Skeletal muscle satellite cell (primary cell): ENCODE measurements at regions not wholly inside any gene's neighbourhood (a gene's known extent, or its start where the extent isn't known, plus 50 kb on each side); places are given as distances from the start of the nearest gene placed in this dataset.
"Not testable (repeated sequence)": the region's sequence is repeated elsewhere in the genome, so short reads cannot be mapped to it uniquely, and the experiment has no call there.

ENCODE experiments used
- H3K27me3 ChIP-seq: 2 replicates; pipeline ENCODE4 v1.7.0; 2013; ENCODE audit warnings: low read length; ENCODE audit not compliant: control insufficient read depth, insufficient read depth
- H3K36me3 ChIP-seq: 2 replicates; pipeline ENCODE4 v1.7.0; 2013; ENCODE audit warnings: mild to moderate bottlenecking, control low read depth, low read length; ENCODE audit not compliant: insufficient read depth
- H3K4me1 ChIP-seq: 2 replicates; pipeline ENCODE4 v1.7.0; 2013; ENCODE audit warnings: low read length; ENCODE audit not compliant: control insufficient read depth, insufficient read depth
- H3K4me2 ChIP-seq: 2 replicates; pipeline ENCODE4 v1.7.0; 2013; ENCODE audit warnings: mild to moderate bottlenecking, low read length
- H3K4me3 ChIP-seq: 2 replicates; pipeline ENCODE4 v1.7.0; 2013; ENCODE audit warnings: low read length
- H3K9ac ChIP-seq: 2 replicates; pipeline ENCODE4 v1.7.0; 2013; ENCODE audit warnings: mild to moderate bottlenecking, low read depth, low read length, moderate library complexity
- H3K9me3 ChIP-seq: replicated peaks from 2 replicates; pipeline ENCODE4 v1.7.0; 2013; ENCODE audit warnings: mild to moderate bottlenecking, control low read depth, low read length

DNA sequence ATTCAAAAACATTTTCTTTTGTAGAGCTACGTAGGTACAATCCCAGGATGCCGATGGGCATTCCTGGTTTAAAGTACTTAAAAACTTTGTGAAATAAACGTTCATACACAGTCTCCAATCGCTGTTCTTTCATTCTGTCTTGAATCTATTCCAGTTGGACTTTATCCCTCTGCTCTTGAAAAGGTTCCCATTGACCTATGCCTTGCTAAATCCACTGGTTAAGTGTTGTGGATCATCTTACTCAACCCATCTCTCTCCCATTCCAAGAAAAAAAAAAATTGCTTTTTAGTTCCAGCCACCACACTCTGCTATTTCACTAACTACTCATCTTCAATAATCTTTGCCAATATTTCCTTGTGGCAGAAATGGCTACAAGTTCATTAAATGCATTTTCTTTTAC lies 542.3 kb upstream of the GRIA3 start:
- Histone ChIP-seq H3K9ac (no peak overlapping the region), H3K36me3 (no peaks in the 10 kb centered on the region), H3K4me2 (no peak overlapping the region), H3K4me1 (no peaks in the 10 kb centered on the region), H3K27me3 (no peaks in the 10 kb centered on the region), H3K4me3 (no peak overlapping the region), H3K9me3 (no peaks in the 10 kb centered on the region)

DNA sequence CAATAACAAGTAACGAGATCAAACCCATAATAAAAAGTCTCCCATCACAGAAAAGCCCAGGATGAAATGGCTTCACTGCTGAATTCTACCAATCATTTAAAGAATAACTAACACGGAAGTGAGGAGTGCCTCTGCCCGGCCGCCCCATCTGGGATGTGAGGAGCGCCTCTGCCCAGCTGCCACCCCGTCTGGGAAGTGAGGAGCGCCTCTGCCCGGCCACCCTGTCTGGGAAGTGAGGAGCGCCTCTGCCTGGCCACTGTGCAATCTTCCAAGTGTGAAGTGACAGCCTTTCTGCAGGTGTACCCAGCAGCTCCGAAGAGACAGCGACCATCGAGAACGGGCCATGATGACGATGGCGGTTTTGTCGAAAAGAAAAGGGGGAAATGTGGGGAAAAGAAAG lies 528.8 kb upstream of the GRIA3 start:
- not testable (repeated sequence) for H3K9ac ChIP-seq, H3K36me3 ChIP-seq

DNA sequence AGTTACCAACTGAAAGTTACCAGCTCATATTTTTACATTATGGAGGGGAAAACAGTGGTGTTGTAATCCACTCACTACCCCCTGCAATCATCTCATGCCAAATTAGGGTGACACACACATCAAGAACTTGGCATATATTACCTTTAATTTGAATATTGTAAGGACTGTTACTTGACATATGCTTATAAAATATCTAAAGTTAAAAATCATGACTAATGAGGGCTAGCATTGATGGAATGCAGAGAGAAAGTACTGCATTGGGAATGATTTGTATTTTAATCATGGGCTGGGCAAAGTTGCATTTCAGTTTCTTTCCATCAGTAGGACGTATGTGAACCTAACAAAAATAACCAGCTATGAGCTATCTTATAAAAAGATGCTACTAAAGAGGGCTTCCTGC lies 517.5 kb upstream of the GRIA3 start:
- no peaks in the 10 kb centered on the region for H3K36me3 ChIP-seq
- H3K4me3 ChIP-seq, result no peak overlapping the region
- H3K4me2 ChIP-seq, result no peak overlapping the region
- no peaks in the 10 kb centered on the region for H3K9me3 ChIP-seq
- H3K4me1 ChIP-seq, result no peaks in the 10 kb centered on the region
- no peaks in the 10 kb centered on the region for H3K27me3 ChIP-seq
- H3K9ac ChIP-seq, result no peak overlapping the region

More for the DNA sequence above, 528.8 kb upstream of the GRIA3 start:
- H3K4me2 ChIP-seq, H3K27me3 ChIP-seq, H3K9me3 ChIP-seq, H3K4me3 ChIP-seq, H3K4me1 ChIP-seq: not testable (repeated sequence)

DNA sequence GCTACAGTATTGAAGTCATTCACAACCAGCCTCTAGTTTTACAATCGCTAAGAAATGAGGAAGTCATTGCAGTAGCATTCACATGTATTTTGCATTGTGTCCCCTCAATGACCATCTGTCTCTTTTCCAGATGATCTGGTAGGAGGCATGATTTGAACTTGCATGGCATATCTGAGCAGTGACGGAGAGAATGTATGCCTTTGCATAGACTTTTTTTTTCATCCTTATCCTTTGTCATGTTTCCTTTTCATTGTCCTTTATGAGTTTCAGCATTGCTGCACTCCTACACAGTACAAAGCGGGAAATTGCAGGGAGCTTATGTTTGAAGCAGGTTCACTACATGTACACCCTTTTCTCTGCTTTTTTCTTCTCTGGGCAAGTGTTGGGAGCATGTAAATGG lies 516.4 kb upstream of the GRIA3 start:
- H3K4me2 ChIP-seq, result no peak overlapping the region
- H3K9ac ChIP-seq, result no peak overlapping the region
- H3K36me3 ChIP-seq, result no peaks in the 10 kb centered on the region
- H3K4me3 ChIP-seq, result no peak overlapping the region
- H3K9me3 ChIP-seq, result no peaks in the 10 kb centered on the region
- no peaks in the 10 kb centered on the region for H3K4me1 ChIP-seq
- no peaks in the 10 kb centered on the region for H3K27me3 ChIP-seq

DNA sequence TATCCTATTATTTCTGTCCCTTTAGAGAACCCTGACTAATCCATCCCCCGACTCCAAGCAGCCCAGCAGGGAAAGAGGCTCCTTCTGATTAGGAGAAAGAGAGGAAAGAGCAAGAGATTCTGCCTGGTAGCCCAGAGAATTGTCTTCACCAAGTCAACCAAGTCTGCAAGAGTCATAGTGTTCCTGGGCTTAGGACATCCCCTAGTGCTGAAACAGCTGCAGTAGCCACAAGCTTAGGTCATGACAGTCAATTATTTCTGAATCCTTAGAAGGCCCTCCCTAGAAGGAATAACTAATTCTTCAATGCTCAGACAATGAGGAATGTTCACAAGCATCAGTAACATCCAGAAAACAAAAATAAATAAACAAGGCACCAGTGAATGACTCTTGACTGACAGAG lies 480.3 kb upstream of the GRIA3 start:
- Histone ChIP-seq H3K4me1 (no peaks in the 10 kb centered on the region), H3K4me2 (no peak overlapping the region), H3K27me3 (no peaks in the 10 kb centered on the region), H3K9ac (no peak overlapping the region), H3K36me3 (no peaks in the 10 kb centered on the region), H3K9me3 (no peaks in the 10 kb centered on the region), H3K4me3 (no peak overlapping the region)

DNA sequence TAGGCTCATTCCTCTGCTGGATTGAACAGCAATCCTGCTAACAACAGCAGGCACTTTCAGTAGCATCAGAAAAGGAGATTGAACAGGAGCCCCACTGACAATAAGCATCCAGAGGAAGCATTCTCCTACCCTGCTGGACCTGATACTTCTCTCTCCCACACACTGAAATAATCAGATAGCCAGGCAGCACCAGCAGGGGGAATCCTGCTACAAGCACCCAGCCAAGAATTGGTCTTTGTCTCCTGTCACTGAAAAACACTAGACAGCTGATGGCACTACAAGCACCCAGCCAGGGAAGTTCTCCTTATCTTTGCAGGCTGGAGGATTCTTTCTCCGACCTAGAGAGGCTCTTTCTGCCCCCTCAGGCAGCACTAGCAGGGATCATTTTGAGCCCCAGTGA lies 444.3 kb upstream of the GRIA3 start:
- Histone ChIP-seq H3K36me3 (no peaks in the 10 kb centered on the region), H3K27me3 (no peaks in the 10 kb centered on the region), H3K4me2 (no peak overlapping the region), H3K9ac (no peak overlapping the region), H3K9me3 (no peaks in the 10 kb centered on the region), H3K4me3 (no peak overlapping the region), H3K4me1 (no peaks in the 10 kb centered on the region)

DNA sequence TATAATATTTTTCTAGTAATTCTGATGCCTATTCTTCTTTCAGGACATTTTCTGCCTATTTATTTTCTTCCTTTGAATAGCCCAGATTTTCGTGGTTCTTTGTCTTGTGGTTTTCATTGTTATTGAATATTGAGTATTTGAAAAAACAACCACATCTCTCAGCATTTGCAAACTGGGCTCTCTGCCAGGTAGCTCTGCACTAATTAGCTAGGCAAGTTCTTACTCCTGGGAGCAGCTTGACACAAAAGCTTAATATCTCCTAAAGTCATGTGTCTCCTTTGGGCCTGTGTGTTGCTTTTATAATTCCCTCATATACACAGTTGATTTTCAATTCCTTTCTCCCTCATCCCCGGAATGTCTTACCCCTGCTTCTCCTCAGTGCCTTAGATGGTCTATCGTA lies 413.5 kb upstream of the GRIA3 start:
- no peaks in the 10 kb centered on the region for H3K27me3 ChIP-seq
- H3K36me3 ChIP-seq, result no peaks in the 10 kb centered on the region
- H3K4me2 ChIP-seq, result no peak overlapping the region
- no peak overlapping the region for H3K4me3 ChIP-seq
- H3K9me3 ChIP-seq, result no peaks in the 10 kb centered on the region
- H3K4me1 ChIP-seq, result no peaks in the 10 kb centered on the region
- H3K9ac ChIP-seq, result no peak overlapping the region

DNA sequence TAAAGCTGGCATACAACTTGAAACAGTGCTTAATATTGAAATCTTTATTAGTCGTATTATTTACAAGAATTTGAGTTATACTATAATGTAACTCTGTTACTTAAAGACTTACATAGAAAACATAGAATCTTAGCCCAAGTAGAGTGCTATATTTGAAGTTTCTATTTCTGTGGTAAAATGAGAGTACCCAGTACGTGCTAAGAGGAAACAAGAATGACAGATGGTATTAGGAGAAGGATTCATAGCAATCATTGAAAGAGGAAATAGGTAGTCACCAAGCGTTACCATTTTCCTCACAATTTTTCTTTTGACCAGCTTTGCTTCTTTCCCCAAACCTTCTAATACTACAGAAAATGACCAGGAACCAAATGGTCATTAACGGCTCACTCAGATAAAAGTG lies 412.1 kb upstream of the GRIA3 start:
- no peaks in the 10 kb centered on the region for H3K9me3 ChIP-seq
- no peaks in the 10 kb centered on the region for H3K36me3 ChIP-seq
- H3K9ac ChIP-seq, result no peak overlapping the region
- no peaks in the 10 kb centered on the region for H3K4me1 ChIP-seq
- no peak overlapping the region for H3K4me3 ChIP-seq
- H3K4me2 ChIP-seq, result no peak overlapping the region
- no peaks in the 10 kb centered on the region for H3K27me3 ChIP-seq

DNA sequence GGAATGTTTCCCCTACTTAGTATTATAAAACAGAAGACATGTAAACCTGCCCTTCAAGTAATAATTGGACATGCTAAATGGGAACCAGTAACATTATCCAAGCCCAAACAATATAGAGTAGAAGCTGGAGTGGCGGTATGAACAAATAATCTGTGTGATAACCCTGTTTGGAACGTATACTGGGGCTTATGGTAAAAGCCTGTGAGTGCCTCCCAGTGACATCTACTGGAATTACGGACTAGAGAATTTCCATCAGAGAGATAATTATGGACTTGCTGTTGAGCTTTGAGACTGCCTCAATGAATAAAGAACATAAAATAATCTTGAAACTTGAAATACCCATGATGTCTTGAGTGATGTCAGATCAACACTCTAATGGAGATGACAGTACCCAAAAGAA lies 406.3 kb upstream of the GRIA3 start:
- no peak overlapping the region for H3K9ac ChIP-seq
- no peaks in the 10 kb centered on the region for H3K27me3 ChIP-seq
- H3K4me1 ChIP-seq, result no peaks in the 10 kb centered on the region
- H3K9me3 ChIP-seq, result no peaks in the 10 kb centered on the region
- no peaks in the 10 kb centered on the region for H3K36me3 ChIP-seq
- H3K4me3 ChIP-seq, result no peak overlapping the region
- no peak overlapping the region for H3K4me2 ChIP-seq

DNA sequence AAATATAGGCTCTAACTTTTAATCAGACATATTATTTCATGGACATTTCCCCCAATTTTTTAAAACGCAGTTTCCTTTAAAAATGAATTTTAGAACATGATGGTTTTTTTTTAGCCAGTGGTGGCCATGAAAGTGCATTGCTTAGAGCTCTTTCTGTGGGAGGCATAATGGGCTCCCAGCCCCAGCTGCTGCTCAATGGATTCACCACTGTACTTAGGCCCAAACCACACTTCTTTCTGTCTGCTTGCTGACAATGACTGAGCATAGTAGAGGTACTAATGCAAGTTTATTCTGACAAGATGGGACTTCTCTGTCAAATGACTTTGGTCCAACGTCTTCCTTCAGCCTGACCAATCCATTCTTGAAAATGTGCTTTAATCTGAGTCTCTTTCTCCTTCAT lies 400.2 kb upstream of the GRIA3 start:
- Histone ChIP-seq H3K9ac (no peak overlapping the region), H3K4me1 (no peaks in the 10 kb centered on the region), H3K4me3 (no peak overlapping the region), H3K4me2 (no peak overlapping the region), H3K36me3 (no peaks in the 10 kb centered on the region), H3K27me3 (no peaks in the 10 kb centered on the region), H3K9me3 (no peaks in the 10 kb centered on the region)

DNA sequence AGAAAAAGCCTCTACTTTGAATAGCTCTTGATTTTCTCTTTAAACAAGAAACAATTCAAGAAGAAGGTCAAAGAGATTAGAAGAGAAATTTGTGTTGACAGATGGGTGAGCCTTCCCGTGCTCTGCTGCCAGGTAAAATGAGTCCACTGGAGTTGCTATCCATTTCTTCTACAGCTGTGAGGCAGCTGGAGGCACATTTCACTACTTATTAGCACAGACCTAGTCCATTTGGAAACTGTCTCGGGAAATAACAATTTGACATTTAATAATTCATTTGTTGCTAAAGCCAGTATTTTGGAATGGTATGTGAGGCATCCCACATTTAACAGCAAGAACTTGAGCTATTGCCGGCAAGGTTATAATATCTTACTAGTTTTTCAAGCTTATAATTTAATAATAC lies 396.8 kb upstream of the GRIA3 start:
- Histone ChIP-seq H3K9me3 (no peaks in the 10 kb centered on the region), H3K4me3 (no peak overlapping the region), H3K4me1 (no peaks in the 10 kb centered on the region), H3K9ac (no peak overlapping the region), H3K27me3 (no peaks in the 10 kb centered on the region), H3K4me2 (no peak overlapping the region), H3K36me3 (no peaks in the 10 kb centered on the region)

DNA sequence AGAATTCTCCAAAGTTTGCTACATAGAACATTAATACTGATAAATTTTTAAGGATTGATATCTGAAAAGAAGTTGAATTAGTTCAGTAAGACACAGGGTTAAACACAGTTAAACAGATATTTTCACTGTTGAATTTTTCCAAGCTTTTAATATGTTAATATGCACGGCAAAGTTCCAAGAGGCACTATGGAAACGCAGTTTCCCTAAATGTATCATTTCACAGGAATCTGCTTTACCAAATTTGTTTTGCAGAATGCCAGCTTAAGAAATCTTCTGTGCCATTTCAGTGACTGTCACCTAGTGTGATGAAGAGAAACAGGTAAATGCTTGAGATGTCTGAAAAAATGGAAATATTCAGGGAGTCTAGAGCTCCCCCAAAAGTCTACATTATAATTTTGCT lies 395.9 kb upstream of the GRIA3 start:
- H3K4me2 ChIP-seq, result no peak overlapping the region
- no peak overlapping the region for H3K4me3 ChIP-seq
- no peak overlapping the region for H3K9ac ChIP-seq
- H3K4me1 ChIP-seq, result no peaks in the 10 kb centered on the region
- H3K9me3 ChIP-seq, result no peaks in the 10 kb centered on the region
- no peaks in the 10 kb centered on the region for H3K27me3 ChIP-seq
- H3K36me3 ChIP-seq, result no peaks in the 10 kb centered on the region
